CD14-positive monocyte (primary cell): ENCODE measurements at regions not wholly inside any gene's neighbourhood (a gene's known extent, or its start where the extent isn't known, plus 50 kb on each side); places are given as distances from the start of the nearest gene placed in this dataset.
"Not testable (repeated sequence)": the region's sequence is repeated elsewhere in the genome, so short reads cannot be mapped to it uniquely, and the experiment has no call there.

ENCODE experiments used
- DNase-seq, 3 donors: peaks; one replicate each; pipeline ENCODE4 v3.0.0-alpha.2; 2011 to 2022
- H2AFZ ChIP-seq: 2 replicates; pipeline ENCODE4 v1.6.0; 2012; ENCODE audit warnings: mild to moderate bottlenecking, low read depth, low read length, inconsistent platforms; ENCODE audit not compliant: insufficient read depth, poor library complexity, severe bottlenecking
- H3K27ac ChIP-seq, 2 donors: 1 replicate in 1 of 2; 2 replicates in 1 of 2; pipeline ENCODE4 v1.5.1; 2012 to 2013; ENCODE audit warnings: low read length in 2 of 2, control low read depth in 1 of 2, inconsistent platforms in 1 of 2, low read depth in 1 of 2, mild to moderate bottlenecking in 1 of 2
- H3K27me3 ChIP-seq, 2 donors: one replicate each; pipeline versions ENCODE4 v1.6.0 to v1.6.1; 2011 to 2013; ENCODE audit warnings: low read length in 2 of 2; ENCODE audit not compliant: control insufficient read depth in 2 of 2, insufficient read depth in 2 of 2
- H3K36me3 ChIP-seq, 2 donors: replicated peaks in 1 of 2; 1 replicate in 1 of 2; 2 replicates in 1 of 2; pipeline versions ENCODE4 v1.5.1 to v1.6.1; 2012 to 2013; ENCODE audit warnings: low read length in 2 of 2, control low read depth in 1 of 2, inconsistent platforms in 1 of 2, mild to moderate bottlenecking in 1 of 2; ENCODE audit not compliant: insufficient read depth in 2 of 2, control insufficient read depth in 1 of 2
- H3K4me1 ChIP-seq, 2 donors: 1 replicate in 1 of 2; 2 replicates in 1 of 2; pipeline versions ENCODE4 v1.5.1 to v1.6.1; 2012 to 2013; ENCODE audit warnings: low read length in 2 of 2, control low read depth in 1 of 2, inconsistent platforms in 1 of 2, mild to moderate bottlenecking in 1 of 2, moderate library complexity in 1 of 2; ENCODE audit not compliant: insufficient read depth in 2 of 2, control insufficient read depth in 1 of 2
- H3K4me2 ChIP-seq: replicated peaks from 2 replicates; pipeline ENCODE3; 2012; ENCODE audit warnings: low read length, moderate library complexity, mild to moderate bottlenecking; ENCODE audit not compliant: poor library complexity, severe bottlenecking; ENCODE audit errors: extremely low read depth
- H3K4me3 ChIP-seq, 3 experiments: fragments of 200-600 bp in 1 of 3; sonication (generic) in 1 of 3; replicated peaks in 1 of 3; 1 replicate in 2 of 3; 2 replicates in 1 of 3; pipeline ENCODE4 v1.5.1; 2011 to 2013; ENCODE audit warnings: low read length in 3 of 3, mild to moderate bottlenecking in 3 of 3, control low read depth in 2 of 3, low read depth in 2 of 3, inconsistent platforms in 1 of 3, moderate library complexity in 1 of 3
- H3K79me2 ChIP-seq: 2 replicates; pipeline ENCODE4 v1.6.0; 2012; ENCODE audit warnings: mild to moderate bottlenecking, control low read depth, inconsistent platforms, low read length, moderate library complexity; ENCODE audit not compliant: insufficient read depth
- H3K9ac ChIP-seq: 2 replicates; pipeline ENCODE4 v1.6.0; 2017; ENCODE audit warnings: low read length, mild to moderate bottlenecking; ENCODE audit not compliant: insufficient read depth, poor library complexity, severe bottlenecking
- H3K9me3 ChIP-seq, 2 donors: replicated peaks in 1 of 2; 1 replicate in 1 of 2; 2 replicates in 1 of 2; pipeline versions ENCODE4 v1.5.1 to v1.6.1; 2012 to 2013; ENCODE audit warnings: low read length in 2 of 2, control low read depth in 1 of 2; ENCODE audit not compliant: control insufficient read depth in 1 of 2, insufficient read depth in 1 of 2
- H4K20me1 ChIP-seq: 2 replicates; pipeline ENCODE4 v1.6.0; 2012; ENCODE audit warnings: mild to moderate bottlenecking, low read length, control low read depth, moderate library complexity; ENCODE audit not compliant: insufficient read depth
- H3K27ac Mint-ChIP-seq, 7 donors: one replicate each; pipeline ENCODE4 v1.8.0; 2020; ENCODE audit warnings: mild to moderate bottlenecking in 7 of 7, mixed read lengths in 7 of 7, moderate library complexity in 6 of 7, inconsistent platforms in 2 of 7
- H3K27me3 Mint-ChIP-seq, 3 donors: one replicate each; pipeline ENCODE4 v1.8.0; 2021 to 2022; ENCODE audit warnings: low read depth in 3 of 3, mild to moderate bottlenecking in 3 of 3, mixed read lengths in 3 of 3, moderate library complexity in 3 of 3, inconsistent platforms in 1 of 3
- H3K36me3 Mint-ChIP-seq, 2 donors: one replicate each; pipeline ENCODE4 v1.8.0; 2020; ENCODE audit warnings: mixed read lengths in 2 of 2, inconsistent platforms in 1 of 2, mild to moderate bottlenecking in 1 of 2
- H3K4me1 Mint-ChIP-seq: one replicate; pipeline ENCODE4 v1.8.0; 2020; ENCODE audit warnings: mild to moderate bottlenecking, mixed read lengths
- H3K4me3 Mint-ChIP-seq, 2 donors: one replicate each; pipeline ENCODE4 v1.8.0; 2020; ENCODE audit warnings: mild to moderate bottlenecking in 2 of 2, mixed read lengths in 2 of 2, moderate library complexity in 1 of 2
- H3K9me3 Mint-ChIP-seq, 7 donors: one replicate each; pipeline ENCODE4 v1.8.0; 2020 to 2022; ENCODE audit warnings: mixed read lengths in 7 of 7, mild to moderate bottlenecking in 6 of 7, moderate library complexity in 6 of 7, inconsistent platforms in 2 of 7
- WGBS: methylation state at CpG from one replicate; pipeline ENCODE4 v1.1.5; 2013; ENCODE audit warnings: missing lambda C conversion rate; ENCODE audit not compliant: insufficient coverage; 5-methylcytosine and 5-hydroxymethylcytosine counted together
- intact Hi-C, 2 donors: fragments of 100-400 bp; cut with micrococcal nuclease; formaldehyde crosslinking; loops; one replicate each; pipeline versions ENCODE4 v1.15.0 to v1.15.1; 2023

- H2AFZ ChIP-seq, H4K20me1 ChIP-seq, H3K4me3 ChIP-seq, H3K4me1 ChIP-seq, H3K27me3 Mint-ChIP-seq, H3K9ac ChIP-seq, H3K36me3 Mint-ChIP-seq, DNase-seq, H3K4me2 ChIP-seq, H3K36me3 ChIP-seq, H3K79me2 ChIP-seq, H3K4me1 Mint-ChIP-seq, H3K9me3 Mint-ChIP-seq, H3K27ac ChIP-seq, intact Hi-C loops, H3K27ac Mint-ChIP-seq, H3K4me3 Mint-ChIP-seq, H3K27me3 ChIP-seq: not testable (repeated sequence)
- peaks cover 0 to 12% of the 10 kb centered on the region in 2 donors for H3K9me3 ChIP-seq
- no CpG with 5 or more reads among the region's 1 CpG for WGBS
Measured at GRCh38 chr5:20797216-20797615, 809.2 kb upstream of the CDH18 start.

GRCh38 chr5:20784755-20785154 lies 796.8 kb upstream of the CDH18 start:
- H4K20me1 ChIP-seq, DNase-seq, H3K4me2 ChIP-seq, H3K4me3 Mint-ChIP-seq, H3K9me3 ChIP-seq, H3K9ac ChIP-seq, H3K27me3 ChIP-seq, H3K27ac ChIP-seq, H2AFZ ChIP-seq, H3K79me2 ChIP-seq, H3K27ac Mint-ChIP-seq, H3K4me1 ChIP-seq, H3K36me3 Mint-ChIP-seq, H3K4me1 Mint-ChIP-seq, H3K36me3 ChIP-seq, intact Hi-C loops, H3K4me3 ChIP-seq, H3K27me3 Mint-ChIP-seq: not testable (repeated sequence)
- no CpG with 5 or more reads among the region's 5 CpGs for WGBS
- peaks cover 0 to 11% (median 0%) of the 10 kb centered on the region in 7 donors for H3K9me3 Mint-ChIP-seq

- H3K4me1 ChIP-seq, H3K27ac ChIP-seq, H3K4me1 Mint-ChIP-seq, H3K4me2 ChIP-seq, H2AFZ ChIP-seq, H3K36me3 Mint-ChIP-seq, DNase-seq, intact Hi-C loops, H4K20me1 ChIP-seq, H3K79me2 ChIP-seq, H3K4me3 ChIP-seq, H3K9ac ChIP-seq, H3K36me3 ChIP-seq, H3K27ac Mint-ChIP-seq, H3K9me3 ChIP-seq, H3K4me3 Mint-ChIP-seq, H3K9me3 Mint-ChIP-seq, H3K27me3 Mint-ChIP-seq, H3K27me3 ChIP-seq: not testable (repeated sequence)
- no CpG with 5 or more reads among the region's 2 CpGs for WGBS
Measured at GRCh38 chr5:20783484-20783883, 795.5 kb upstream of the CDH18 start.

- H3K4me1 ChIP-seq, H3K9ac ChIP-seq, H3K4me2 ChIP-seq, H3K36me3 ChIP-seq, H3K4me3 ChIP-seq, H4K20me1 ChIP-seq, intact Hi-C loops, H3K36me3 Mint-ChIP-seq, H3K27me3 ChIP-seq, DNase-seq, H3K79me2 ChIP-seq, H2AFZ ChIP-seq, H3K9me3 ChIP-seq, H3K27ac ChIP-seq, H3K27me3 Mint-ChIP-seq, H3K9me3 Mint-ChIP-seq, H3K27ac Mint-ChIP-seq, H3K4me3 Mint-ChIP-seq, H3K4me1 Mint-ChIP-seq: not testable (repeated sequence)
- no CpG with 5 or more reads among the region's 2 CpGs for WGBS
Measured at GRCh38 chr5:20771338-20771737, 783.3 kb upstream of the CDH18 start.
